GM12892 (cell line): ENCODE measurements at regions not wholly inside any gene's neighbourhood (a gene's known extent, or its start where the extent isn't known, plus 50 kb on each side); places are given as distances from the start of the nearest gene placed in this dataset.

Experiments used
- DNase-seq: peaks from one replicate; pipeline ENCODE4 v3.0.0; 2011; ENCODE audit not compliant: insufficient read length
- FAIRE-seq: peaks from 2 replicates; lab custom pipeline; 2011; peaks lifted over from hg19 to GRCh38; lab: Jason Lieb, UNC
- POLR2A ChIP-seq: IDR thresholded peaks from 2 replicates; pipeline ENCODE4 v1.6.1; 2011; ENCODE audit warnings: low read depth, low read length, control low read depth
- POLR2AphosphoS5 ChIP-seq: IDR thresholded peaks from 2 replicates; pipeline ENCODE4 v1.6.1; 2011; ENCODE audit warnings: low read depth, low read length, control low read depth
- TAF1 ChIP-seq: IDR thresholded peaks from 2 replicates; pipeline ENCODE4 v1.6.1; 2011; ENCODE audit warnings: low read depth, mild to moderate bottlenecking, control low read depth, low read length, borderline replicate concordance

DNA sequence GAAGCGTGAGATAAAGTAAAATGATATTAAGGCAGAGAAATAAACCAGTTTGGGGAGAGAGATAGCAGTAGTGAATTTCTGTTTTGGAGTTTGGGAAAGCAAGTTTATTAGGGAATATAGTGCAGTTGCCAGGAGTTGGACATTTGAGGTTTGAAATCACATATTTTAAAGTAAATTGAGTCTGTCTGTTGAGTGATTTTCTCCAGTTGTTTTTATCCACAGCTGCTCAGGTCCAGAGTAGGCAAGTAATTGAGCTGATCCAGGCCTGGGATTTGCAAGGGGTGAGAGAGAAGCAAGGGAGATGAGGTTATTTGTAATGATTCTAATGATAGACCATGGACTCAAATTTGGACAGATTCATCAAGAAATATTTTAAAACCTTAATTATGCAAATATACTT lies 481.9 kb downstream of the UTRN start:
- no peak for DNase-seq
- no peak for FAIRE-seq
- TF ChIP-seq POLR2AphosphoS5 (no peak), TAF1 (no peak), POLR2A (no peak)

DNA sequence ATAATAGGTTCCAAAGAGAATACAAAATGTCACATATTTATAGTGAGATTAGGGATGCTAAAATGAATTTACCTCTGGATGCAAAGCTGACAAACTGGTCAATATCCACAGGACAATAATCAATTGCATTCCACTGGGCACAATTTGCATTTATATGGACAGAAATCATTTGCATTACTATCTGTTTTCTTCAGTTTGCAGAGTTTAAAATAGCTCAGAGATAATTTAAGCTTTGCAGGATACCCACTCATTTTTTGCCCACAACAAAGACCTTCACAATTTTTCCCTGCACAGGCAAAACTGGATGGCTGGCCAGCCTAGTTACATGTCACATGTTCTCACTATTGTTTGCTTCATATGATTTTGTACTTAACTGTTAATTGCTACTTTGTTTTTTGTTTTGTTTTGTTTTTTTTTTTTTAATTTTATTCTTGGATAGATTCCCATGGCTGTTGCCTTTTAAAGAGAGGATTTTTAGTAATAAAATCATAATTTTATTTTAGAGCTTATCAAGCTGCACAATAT lies 483.5 kb downstream of the UTRN start:
- FAIRE-seq: no peak
- no peak for TF ChIP-seq POLR2A
- DNase-seq: no peak

DNA sequence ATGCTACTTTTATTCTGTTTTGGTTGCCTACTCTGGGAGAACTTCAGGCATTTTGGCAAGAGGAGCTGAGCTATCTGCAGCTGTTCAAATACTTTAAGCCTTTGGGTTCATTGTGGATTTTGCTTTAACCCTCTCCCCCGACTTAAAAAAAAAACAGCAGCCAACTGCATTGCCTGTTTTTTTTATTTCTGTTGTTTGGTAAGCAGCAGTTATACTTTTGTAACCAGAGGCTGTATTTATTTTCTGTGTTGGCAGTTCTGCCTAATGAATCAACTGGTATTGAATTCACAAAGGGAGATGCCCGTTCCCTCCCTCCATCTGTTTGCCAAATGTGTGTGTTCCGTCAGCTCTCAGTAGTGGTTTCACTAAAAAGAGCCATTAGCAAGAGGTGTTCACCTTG lies 484.0 kb downstream of the UTRN start:
- no peak for FAIRE-seq
- no peak for DNase-seq
- TF ChIP-seq POLR2A (no peak), TAF1 (no peak), POLR2AphosphoS5 (no peak)

GRCh38 chr6:144776031-144776819 lies 491.1 kb downstream of the UTRN start:
- FAIRE-seq (no peak), DNase-seq (no peak)
- no peak for TF ChIP-seq POLR2AphosphoS5
- no peak for TF ChIP-seq TAF1
- no peak for TF ChIP-seq POLR2A

DNA sequence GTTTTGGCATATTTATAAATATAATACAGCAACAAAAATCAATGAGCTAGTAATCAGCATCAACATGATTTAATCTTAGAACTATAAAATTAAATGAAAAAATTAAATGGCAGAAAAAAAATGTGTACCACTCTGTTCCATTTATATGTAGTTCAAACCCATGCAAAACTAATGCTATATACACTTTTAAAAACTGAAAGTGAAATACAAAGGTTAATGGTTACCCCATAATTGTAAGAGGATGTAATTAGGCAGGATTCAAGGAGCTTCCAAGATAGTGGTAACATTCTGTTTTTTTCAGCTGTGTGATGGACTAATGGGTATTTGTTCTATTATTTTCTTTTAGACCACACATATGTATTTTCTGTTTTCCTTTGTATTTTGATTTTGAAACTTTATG lies 492.1 kb downstream of the UTRN start:
- no peak for TF ChIP-seq POLR2A
- no peak for TF ChIP-seq TAF1
- no peak for TF ChIP-seq POLR2AphosphoS5
- DNase-seq (no peak), FAIRE-seq (no peak)

- DNase-seq (no peak), FAIRE-seq (no peak)
- TF ChIP-seq POLR2A (no peak), POLR2AphosphoS5 (no peak), TAF1 (no peak)
Observed at GRCh38 chr6:144778056-144778455, 492.9 kb downstream of the UTRN start.

DNA sequence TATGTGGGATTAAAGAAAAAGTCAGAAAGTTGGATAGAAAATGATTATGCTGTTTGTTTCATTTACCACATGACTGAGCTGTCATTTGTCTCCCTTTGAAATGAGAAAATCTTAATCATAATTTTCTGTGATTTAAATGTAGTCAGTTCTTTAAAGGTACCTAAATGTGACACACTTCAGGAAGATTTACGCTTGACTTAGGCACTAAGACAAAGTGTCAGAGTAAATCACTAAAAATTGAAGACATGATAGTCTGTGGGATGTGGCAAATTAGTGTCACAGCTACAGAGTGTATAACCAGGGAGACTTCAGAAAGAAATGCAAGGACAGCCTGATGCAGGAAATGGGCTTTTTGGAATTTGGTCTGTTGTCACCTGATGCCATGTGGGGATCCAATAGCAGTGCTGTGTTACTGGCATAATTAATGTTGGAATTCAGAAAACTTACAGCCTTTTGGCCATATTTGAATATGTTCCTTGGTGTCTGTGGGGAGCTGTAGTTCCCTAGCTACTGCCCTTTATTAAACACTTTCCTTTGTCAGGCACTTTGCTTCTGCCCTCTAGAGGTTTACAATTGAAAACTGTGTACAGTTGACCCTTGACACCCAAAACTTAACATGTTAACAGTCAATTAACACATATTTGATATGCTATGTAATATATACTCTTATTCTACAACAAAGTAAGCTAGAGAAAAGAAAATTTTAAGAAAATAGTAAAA lies 493.8 kb downstream of the UTRN start:
- TF ChIP-seq POLR2A (no peak), POLR2AphosphoS5 (no peak), TAF1 (no peak)
- DNase-seq (no peak), FAIRE-seq (no peak)

- TF ChIP-seq POLR2A (no peak), TAF1 (no peak), POLR2AphosphoS5 (no peak)
- no peak for FAIRE-seq
- DNase-seq: no peak
Observed at GRCh38 chr6:144781836-144782235, 496.7 kb downstream of the UTRN start.

GRCh38 chr6:144782634-144783033 lies 497.5 kb downstream of the UTRN start:
- FAIRE-seq: no peak
- no peak for DNase-seq
- TF ChIP-seq POLR2A (no peak), POLR2AphosphoS5 (no peak), TAF1 (no peak)

DNA sequence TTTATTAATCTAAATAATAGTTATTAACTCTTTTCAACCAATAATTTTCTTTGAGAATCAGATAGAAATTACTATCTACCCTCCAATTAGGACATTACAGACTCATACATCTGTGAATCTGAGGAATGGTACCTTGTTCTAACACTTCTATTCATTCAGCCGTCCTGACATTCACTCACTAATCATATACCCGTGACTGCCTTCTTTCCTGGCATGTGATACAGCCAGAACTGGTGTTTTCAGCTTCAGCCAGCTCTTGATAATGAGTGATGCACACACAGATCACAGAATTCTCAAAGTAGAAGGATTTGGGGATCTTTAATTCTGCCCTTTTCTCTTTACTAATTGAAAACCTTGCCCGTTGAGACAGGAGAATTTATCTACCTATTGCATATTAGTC lies 499.9 kb downstream of the UTRN start:
- no peak for FAIRE-seq
- TF ChIP-seq TAF1 (no peak), POLR2AphosphoS5 (no peak), POLR2A (no peak)
- no peak for DNase-seq

GRCh38 chr6:144786825-144787224 lies 501.7 kb downstream of the UTRN start:
- TF ChIP-seq POLR2A (no peak), POLR2AphosphoS5 (no peak), TAF1 (no peak)
- FAIRE-seq (peak; percentile 5), DNase-seq (no peak)
